Ramos (cell line): ENCODE measurements at regions not wholly inside any gene's neighbourhood (a gene's known extent, or its start where the extent isn't known, plus 50 kb on each side); places are given as distances from the start of the nearest gene placed in this dataset.
"Not testable (repeated sequence)": the region's sequence is repeated elsewhere in the genome, so short reads cannot be mapped to it uniquely, and the experiment has no call there.

ENCODE experiments used
- in situ Hi-C: fragments of 300-500 bp; cut with MboI; formaldehyde crosslinking; loops from one replicate; pipeline ENCODE4 v1.14.3; 2022; ENCODE audit warnings: low sequenced_read_pairs; ENCODE audit not compliant: unreplicated experiment

DNA sequence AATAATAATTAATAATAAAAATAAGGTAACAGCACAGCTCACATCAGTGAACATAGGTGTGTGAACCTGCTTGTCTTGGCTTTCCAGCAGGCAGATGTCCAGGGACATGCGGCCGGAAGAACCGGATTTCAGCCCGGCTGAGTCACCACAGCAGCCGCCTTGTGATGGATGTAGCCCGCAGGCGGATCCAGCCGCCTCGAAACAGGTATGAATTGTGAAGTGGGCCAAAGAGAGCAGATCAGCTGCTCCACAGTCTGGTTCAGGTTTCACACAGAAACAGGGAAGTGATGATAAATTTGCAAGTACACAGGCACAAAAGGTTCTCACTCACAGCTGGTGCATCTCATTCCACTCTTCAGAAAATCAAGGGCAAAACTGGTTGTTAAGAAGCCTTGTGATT is 55.1 kb downstream of the ID4 start:
- in situ Hi-C loops: loop anchor here (25.0 kb wide), 1 partner anchor 905 kb away; no protein-coding TSS in a partner anchor

DNA sequence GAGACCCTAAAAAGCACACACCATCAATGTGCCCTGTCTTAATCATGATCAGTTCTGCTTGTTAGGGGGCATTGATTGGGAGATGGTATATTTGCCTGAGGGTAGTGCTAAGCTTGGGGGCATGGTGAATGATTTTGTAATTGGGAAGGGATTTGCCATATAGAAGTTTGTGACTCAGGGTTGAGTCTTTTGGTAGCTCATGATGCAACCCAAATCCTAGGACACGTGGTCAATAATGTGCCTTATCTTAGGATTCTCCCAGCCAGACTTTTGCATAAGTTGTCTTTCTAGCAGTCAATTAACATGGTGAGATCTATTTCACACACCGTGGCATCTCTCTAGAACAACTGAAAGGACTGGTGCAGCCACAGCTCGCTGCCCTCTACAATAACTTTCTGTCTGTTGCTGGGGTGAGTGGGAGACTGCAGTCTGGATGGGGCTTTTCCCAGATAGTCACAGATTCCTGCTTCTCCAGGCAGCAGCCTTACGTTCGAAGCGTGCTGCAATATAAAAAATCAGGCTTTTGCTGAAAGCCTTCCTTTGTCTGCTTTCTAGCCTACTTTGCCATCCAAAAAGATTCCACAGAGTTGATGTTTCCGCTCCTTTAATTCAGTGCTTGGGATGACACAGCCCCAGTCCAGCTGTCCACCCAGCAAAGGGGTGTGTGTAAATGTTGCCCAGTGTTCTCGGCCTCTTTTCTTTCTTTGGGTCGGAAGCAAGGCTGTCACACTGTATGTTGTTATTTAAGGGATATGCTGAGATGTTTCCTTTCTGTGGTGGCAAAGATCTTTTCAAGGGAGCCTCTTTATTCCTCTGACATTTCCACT is 58.9 kb downstream of the ID4 start:
- in situ Hi-C loops: loop anchor here (25.0 kb wide), 1 partner anchor 909 kb away; no protein-coding TSS in a partner anchor

DNA sequence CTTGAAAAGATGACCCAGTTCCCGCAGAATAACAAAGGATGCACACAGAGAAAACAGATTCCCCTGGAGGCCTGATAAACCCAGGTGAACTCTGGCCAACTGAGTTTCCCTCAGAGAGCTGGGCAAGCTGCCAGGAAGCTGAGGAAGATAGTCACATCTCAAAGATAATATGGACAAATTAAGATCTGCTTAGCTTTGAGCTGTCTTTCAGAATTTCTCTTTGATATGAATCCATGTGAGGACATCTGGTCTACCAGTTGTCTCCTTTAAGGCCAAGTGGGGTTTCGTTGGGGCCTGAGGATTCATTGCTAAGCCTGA is 59.5 kb downstream of the ID4 start:
- in situ Hi-C loops: loop anchor here (25.0 kb wide), 1 partner anchor 909 kb away; no protein-coding TSS in a partner anchor

DNA sequence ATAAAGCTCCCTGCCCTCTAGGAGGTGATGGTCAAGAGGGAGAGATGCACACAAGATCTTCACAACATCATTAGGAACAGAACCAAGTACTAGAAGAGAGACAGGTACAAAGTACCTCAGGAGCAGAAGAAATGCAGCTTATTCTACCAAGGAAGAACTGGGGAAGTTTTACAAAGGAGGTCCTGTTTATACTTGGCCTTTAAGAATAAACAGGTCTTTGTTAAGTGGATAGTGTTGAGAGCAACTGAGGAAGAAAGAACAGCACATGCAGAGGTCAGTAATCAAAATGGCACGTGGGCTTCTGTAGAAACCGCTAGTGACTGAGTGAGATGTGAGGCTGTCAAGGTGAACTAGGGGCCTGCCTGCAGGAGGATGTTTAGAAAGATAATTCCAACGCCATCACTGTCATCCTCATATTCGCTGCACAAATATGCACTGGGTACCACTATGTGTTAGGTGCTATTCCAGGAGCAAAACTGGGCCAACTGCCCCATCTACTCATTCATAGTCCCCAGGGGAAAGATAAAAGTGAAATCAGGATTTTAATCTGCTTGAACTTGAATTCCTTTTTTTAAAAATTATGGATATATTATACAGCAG is 61.1 kb downstream of the ID4 start:
- in situ Hi-C loops: loop anchor here (25.0 kb wide), 1 partner anchor 911 kb away; no protein-coding TSS in a partner anchor

DNA sequence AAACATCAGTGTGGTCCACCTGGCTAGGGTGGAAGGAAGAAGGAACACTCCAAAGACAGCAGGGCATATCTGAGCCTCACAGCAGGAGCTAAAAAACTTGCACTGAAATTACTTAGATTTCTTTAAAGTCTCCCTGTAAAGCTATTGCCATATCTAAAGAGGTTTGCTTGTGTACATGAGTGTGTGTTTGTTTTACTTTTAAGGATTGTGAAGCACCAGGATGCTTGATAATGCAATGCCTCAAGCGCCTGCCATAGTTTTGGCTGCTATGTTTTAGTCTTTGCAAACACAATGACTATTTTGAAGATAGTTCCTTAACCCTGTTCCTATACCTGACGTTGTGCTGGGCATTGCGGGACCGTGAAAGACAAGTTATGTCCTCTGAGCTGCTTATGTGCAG is 65.0 kb downstream of the ID4 start:
- in situ Hi-C loops: no loop called here

DNA sequence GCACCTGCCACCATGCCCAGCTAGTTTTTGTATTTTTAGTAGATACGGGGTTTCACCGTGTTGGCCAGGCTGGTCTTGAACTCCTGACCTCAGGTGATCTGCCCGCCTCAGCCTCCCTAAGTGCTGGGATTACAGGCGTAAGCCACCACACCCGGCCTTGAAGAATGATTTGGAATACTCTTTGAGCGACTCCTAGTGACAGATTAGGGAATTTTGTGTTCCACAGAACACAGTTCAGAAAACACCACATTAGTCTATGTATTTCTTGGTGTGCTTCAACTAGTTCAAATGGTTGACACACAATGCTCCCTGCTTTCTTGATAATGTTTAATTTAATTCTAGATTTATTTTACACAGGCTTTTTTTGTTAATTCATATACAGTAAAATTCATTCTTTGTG is 67.2 kb downstream of the ID4 start:
- in situ Hi-C loops: not testable (repeated sequence)

DNA sequence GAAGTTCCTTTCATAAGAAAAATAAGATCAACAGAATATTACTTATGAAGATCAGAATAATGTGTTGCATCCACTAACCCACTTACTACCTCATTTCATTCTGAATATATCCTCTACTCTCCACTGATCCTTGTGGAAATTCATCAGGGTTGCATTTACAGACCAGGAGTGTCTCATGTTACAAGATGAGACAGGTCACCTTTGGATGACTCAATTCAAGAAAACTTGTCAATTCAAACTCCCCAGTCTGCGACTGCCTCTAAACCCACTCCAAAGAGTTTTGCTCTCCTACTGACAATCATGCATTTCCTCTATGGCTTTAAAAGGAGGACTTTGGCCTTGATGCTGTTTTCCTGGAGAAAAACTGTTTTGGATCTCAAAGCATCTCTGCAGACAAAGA is 68.4 kb downstream of the ID4 start:
- in situ Hi-C loops: no loop called here

DNA sequence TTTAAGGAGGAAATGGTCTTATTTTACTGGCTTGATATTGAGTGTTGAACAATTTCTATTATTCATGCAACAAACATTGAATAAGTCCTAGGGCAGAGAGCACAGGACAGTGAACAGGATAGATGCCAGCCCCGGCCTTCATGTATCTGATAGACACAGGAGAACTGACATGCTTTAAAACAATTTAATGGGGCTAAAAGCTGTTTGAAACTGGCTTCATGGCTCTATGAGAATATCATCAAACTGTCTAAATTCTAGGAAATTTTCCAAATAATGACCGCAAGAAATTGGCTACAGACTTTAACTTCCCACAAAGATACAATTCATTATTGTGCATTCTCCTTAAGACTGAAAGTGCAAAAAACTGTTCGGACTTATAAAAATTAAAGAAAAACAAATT is 69.0 kb downstream of the ID4 start:
- in situ Hi-C loops: no loop called here

DNA sequence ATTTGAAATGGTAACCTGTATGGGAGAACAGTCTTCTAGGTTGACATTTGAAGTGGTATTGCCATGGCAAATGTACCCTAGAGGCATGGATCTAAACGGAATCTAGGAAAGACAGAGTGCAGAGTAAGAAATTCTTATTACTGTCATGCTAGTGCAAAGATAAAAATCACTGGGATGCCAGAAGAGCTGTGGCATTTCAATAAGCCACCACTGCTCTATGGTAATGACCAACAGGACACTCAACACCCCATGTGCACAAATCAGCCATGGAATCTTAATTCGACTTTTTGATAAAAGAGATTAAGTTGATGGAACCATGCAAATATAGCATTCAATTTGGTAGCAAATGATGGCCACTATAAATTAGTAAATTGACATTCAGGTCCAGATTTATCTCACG is 74.1 kb downstream of the ID4 start:
- in situ Hi-C loops: no loop called here

DNA sequence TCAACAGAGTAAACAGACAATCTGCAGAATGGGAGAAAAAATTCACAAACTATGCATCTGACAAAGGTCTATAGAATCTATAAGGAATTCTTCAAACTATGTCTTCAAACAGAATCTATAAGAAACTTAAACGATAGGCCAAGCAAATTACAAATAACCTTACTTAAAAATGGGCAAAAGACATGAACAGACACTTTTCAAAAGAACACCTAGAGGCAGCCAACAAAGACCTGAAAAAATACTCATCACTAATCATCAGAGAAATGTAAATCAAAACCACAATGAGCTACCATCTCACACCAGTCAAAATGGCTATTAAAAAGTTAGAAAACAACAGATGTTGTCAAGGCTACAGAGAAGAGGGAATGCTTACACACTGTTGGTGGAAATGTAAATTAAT is 81.3 kb downstream of the ID4 start:
- in situ Hi-C loops: no loop called here

DNA sequence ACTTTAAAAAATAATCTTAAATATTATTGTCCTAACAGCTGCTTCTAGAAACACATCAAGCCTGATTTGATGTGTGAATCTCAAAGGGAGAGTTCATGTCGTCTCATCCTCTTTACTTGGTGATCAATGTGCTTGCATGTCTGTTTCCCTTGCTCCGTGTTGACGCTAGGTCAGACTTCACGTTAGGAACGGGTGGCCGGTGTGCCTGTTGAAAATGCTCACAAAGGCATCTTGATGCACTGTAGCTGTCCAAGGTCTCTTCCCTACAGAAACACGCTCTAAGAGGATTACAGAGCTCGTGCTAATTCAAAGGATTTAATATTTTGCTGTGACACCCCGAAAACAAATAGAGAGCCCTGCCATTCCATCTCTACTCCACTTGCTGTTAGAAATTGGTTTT is 84.6 kb downstream of the ID4 start:
- in situ Hi-C loops: no loop called here

DNA sequence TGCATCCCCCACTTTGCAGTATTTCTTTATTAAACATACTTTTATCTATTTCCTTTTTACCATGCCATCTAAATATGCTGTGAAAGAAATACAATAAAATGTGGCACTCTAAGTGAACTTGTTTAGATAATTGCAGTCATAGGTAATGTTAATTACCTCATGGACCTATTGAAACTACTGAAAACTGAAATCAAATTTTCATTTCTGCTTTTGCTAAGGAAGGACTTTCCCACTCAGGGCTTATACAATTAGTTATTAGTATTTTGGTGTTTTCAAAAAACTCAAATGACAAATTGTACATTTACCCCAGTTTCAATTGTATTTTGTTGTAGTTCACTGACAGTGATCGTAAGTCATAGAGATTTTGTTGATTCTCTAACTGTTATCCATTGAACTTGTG is 88.4 kb downstream of the ID4 start:
- in situ Hi-C loops: no loop called here

DNA sequence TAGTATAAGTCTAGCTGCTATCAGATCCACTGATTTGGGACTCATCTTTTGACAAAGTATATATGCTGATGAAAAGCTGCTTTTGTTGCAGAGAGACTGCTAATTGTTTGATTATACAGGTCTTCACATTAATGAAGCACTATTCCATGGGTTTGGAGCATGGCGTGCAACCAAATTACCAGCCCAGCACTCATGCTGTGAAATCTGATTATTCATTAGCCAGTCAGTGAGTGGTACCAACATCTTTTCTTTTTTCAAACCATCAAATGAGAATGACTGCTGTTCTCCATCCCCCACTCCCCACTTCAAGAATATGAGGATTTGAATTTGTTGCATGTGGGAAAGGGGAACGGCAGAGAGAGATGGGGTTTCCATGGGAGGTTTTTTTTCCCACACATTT is 91.3 kb downstream of the ID4 start:
- in situ Hi-C loops: no loop called here

DNA sequence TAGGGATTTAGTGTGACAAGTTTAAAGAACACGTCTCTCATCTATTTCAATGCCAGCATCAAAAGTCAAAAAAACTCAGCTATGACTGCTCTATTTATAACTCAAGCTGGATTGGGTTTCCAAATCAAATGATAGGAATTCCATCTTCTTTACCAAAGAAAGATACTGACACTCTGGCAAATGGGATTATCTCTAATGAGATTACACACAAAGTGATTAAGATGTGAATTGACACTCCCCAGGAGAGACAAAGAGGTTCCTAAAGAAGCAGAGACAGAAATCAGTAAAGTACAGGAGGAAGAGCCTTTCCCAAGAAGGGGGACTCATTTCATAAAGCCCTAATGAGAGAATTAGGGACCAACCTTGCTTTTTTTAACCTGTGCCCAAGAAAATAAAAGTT is 92.1 kb downstream of the ID4 start:
- in situ Hi-C loops: no loop called here

DNA sequence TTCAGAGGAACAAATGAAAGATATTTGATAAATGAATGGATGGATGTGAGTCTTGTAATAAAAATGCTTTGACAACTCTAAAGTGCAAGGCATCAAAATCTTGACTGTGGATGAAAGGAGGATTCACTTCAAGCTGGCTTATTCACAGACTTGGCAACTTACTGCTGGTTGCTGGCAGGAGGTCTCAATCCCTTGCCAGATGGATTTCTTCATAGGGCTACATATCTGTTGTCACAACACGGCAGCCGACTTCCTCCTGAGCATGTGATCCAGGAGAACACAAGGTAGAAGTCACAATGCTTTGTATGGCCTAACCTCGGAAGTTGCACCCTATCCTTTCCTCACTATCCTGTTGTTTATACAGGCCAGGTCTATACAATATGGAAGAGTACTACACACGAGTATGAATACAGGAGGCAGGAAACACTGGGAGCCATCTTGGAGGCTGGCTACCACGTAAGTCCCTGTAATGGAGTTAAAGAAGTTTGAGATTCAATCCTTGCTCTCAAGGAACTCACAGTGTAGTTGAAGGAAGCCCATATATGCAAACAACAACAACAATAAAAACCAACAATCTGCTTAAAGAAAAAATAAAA is 97.9 kb downstream of the ID4 start:
- in situ Hi-C loops: no loop called here

DNA sequence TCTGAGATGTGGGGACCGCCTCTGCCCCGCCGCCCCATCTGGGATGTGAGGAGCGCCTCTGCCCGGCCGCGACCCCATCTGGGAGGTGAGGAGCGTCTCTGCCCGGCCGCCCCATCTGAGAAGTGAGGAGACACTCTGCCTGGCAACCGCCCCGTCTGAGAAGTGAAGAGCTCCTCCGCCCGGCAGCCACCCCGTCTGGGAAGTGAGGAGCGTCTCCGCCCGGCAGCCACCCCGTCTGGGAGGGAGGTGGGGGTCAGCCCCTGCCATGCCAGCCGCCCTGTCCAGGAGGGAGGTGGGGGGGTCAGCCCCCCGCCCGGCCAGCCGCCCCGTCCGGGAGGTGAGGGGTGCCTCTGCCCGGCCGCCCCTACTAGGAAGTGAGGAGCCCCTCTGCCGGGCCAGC is 102.2 kb downstream of the ID4 start:
- in situ Hi-C loops: not testable (repeated sequence)

DNA sequence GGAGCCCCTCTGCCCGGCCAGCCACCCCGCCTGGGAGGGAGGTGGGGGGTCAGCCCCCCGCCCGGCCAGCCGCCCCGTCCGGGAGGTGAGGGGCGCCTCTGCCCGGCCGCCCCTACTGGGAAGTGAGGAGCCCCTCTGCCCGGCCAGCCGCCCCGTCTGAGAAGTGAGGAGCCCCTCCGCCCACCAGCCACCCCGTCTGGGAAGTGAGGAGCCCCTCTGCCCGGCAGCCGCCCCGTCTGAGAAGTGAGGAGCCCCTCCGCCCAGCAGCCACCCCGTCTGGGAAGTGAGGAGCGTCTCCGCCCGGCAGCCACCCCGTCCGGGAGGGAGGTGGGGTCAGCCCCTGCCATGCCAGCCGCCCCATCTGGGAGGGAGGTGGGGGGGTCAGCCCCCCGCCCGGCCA is 102.8 kb downstream of the ID4 start:
- in situ Hi-C loops: not testable (repeated sequence)

DNA sequence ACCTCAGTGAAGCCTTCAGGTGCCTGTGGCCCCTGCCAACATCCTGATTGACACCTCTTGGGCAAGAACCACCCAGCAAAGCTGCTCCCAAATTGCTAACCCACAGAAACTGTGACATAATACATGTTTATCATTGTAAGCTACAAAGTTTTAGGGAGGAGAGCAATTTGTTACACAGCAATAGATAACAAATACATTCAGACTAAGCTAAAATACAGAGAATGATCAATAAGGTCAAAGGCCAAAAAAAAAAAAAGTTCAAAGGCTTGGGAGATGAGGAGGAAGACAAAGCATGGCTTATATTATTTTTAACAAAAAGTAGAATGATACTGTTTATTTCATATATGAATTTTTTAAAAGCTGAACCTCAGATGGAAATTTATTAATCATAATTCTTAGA is 105.9 kb downstream of the ID4 start:
- in situ Hi-C loops: no loop called here

DNA sequence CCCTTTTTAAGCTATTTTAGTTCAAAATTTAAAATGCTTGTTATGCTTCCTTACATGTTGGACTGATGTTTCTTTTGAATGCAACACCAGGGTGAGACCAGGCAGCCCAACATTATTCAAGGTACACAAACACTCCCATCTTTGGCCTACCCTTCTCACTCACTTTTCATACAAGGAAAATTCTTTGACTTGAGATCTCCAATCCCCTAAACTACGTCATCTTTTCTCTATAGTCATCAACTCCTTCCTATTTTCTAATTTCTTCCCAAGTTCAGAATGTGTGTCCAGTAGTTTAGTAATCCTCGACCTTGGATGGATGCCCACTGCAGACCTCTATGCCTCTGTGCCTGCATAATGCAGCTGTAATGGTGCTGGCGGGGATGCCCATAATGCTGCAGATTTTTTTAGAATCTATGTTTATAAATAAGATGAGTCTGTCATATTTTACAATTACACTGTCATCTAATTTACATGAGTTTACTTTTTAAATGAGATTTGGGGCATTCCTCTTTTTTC is 108.7 kb downstream of the ID4 start:
- in situ Hi-C loops: no loop called here

DNA sequence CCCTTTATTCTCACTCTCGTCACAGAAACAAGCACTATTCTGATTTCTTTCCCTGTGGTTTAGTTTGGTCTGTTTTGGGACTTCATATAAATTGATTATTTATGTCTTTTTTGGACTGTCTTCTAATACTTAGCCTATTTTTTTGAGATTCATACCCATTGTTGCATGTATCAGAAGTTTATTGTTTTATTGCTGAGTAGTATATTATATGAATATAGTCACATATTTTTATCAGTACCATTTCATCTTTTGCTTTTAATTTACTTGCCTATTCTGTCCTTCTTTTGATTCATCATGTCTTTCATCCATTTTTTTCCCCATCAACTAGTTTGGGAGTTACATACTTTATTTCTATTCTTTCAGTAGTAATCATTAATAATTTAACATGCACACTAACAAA is 112.0 kb downstream of the ID4 start:
- in situ Hi-C loops: no loop called here

DNA sequence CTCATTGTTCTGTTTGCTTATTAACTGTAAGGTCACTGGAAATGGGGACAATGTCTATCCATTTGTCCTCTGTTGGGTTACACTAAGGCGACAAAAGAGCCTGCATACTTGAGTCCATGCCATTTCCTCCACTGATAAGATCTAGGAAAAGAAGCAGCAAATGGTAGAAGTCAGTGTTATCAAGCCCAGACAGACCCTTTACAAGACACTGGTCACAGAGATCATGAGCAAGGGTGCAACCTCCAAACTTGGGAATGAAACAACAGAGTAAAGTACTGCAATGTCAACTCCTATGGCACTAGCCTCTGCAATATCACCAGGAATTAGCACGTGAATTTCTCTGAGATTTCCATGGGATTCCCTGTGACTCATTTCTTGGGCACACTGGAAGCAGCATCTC is 126.9 kb downstream of the ID4 start:
- in situ Hi-C loops: no loop called here
